Brain microvascular endothelial cell (primary cell): ENCODE measurements at regions not wholly inside any gene's neighbourhood (a gene's known extent, or its start where the extent isn't known, plus 50 kb on each side); places are given as distances from the start of the nearest gene placed in this dataset.

Experiments
- DNase-seq: peaks from one replicate; pipeline ENCODE4 v3.0.0-alpha.2; 2020
- H3K27ac ChIP-seq: fragments of 250-450 bp; sonication (Bioruptor Pico); 2 replicates; pipeline ENCODE4 v1.5.1; 2020; ENCODE audit warnings: mild to moderate bottlenecking, moderate library complexity
- H3K27me3 ChIP-seq: fragments of 250-450 bp; sonication (Bioruptor Pico); replicated peaks from 2 replicates; pipeline ENCODE4 v1.5.1; 2020; ENCODE audit warnings: mild to moderate bottlenecking
- H3K36me3 ChIP-seq: fragments of 250-450 bp; sonication (Bioruptor Pico); replicated peaks from 2 replicates; pipeline ENCODE4 v1.5.1; 2020; ENCODE audit warnings: mild to moderate bottlenecking
- H3K4me3 ChIP-seq: 2 replicates; pipeline ENCODE4 v1.5.1; 2011; ENCODE audit warnings: low read depth, mild to moderate bottlenecking, control low read depth, low read length, moderate library complexity
- CTCF ChIP-seq: IDR thresholded peaks from 2 replicates; pipeline ENCODE4 v1.5.1; 2011; ENCODE audit warnings: low read depth, mild to moderate bottlenecking, moderate library complexity, low read length, control low read depth, inconsistent platforms; ENCODE audit errors: missing control alignments
- in situ Hi-C: cut with HindIII; loops from 2 replicates; pipeline ENCODE4 v1.10.0; 2017; ENCODE audit warnings: low sequenced_read_pairs, low pct_ligation_motif_present

- no peak for DNase-seq
- no peak for TF ChIP-seq CTCF
- H3K36me3 ChIP-seq = no peaks in the 10 kb centered on the region
- no peaks in the 10 kb centered on the region for H3K27me3 ChIP-seq
- in situ Hi-C loops = no loop called here
- H3K4me3 ChIP-seq = no peak overlapping the region
- H3K27ac ChIP-seq = no peak overlapping the region
These were observed 145.0 kb upstream of the GAP43 start for GRCh38 chr3:115478359-115478758.

- no peak for DNase-seq
- H3K27me3 ChIP-seq = no peaks in the 10 kb centered on the region
- TF ChIP-seq CTCF = no peak
- in situ Hi-C loops = no loop called here
- H3K36me3 ChIP-seq = no peaks in the 10 kb centered on the region
- no peak overlapping the region for H3K27ac ChIP-seq
- H3K4me3 ChIP-seq = no peak overlapping the region
These were observed 136.4 kb upstream of the GAP43 start for GRCh38 chr3:115486880-115487279.

GRCh38 chr3:115487968-115488367 is 135.3 kb upstream of the GAP43 start:
- no peak for DNase-seq
- no peak for TF ChIP-seq CTCF
- Histone ChIP-seq H3K27ac (no peak overlapping the region), H3K36me3 (no peaks in the 10 kb centered on the region), H3K4me3 (no peak overlapping the region), H3K27me3 (no peaks in the 10 kb centered on the region)
- in situ Hi-C loops = no loop called here

DNA sequence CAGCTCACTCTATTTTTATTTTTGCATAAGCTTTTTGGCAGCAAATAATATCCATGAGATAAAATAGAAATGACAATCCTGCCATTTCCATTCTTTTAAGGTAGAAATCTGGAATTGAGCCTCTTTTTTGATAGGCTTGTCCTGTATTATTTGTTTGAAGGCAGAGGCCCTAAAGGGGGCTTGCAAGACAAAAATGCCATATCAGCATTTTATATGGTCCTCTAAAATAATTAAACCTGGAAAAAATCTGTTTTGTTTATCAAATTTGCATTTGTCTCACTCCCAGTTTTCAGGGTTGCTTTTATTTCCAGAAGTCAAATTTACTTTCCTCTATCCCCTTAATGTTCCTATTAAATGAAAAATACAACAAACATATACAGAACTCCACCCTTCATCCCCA is 134.9 kb upstream of the GAP43 start:
- in situ Hi-C loops = no loop called here
- Histone ChIP-seq H3K36me3 (no peaks in the 10 kb centered on the region), H3K4me3 (no peak overlapping the region), H3K27me3 (no peaks in the 10 kb centered on the region), H3K27ac (no peak overlapping the region)
- no peak for TF ChIP-seq CTCF
- no peak for DNase-seq

DNA sequence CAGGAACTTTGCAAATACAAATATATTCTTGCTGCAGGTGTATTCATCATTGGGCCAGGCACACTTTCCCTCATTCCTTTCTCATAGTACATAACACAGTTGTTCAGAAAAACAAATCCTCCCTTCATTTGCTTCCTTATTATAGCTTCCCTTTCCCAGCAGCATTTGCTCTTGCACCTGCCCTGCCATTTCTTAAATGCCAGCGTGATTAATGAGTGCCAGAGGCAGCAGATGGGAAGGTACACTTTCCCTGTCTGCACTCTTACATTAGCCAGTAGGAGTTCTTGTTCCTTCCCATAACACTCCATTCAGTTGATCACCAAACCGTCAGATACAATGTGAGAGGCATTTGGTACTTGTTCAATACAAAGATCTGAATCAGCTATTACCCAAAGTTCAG is 128.5 kb upstream of the GAP43 start:
- in situ Hi-C loops = no loop called here
- Histone ChIP-seq H3K4me3 (no peak overlapping the region), H3K36me3 (no peaks in the 10 kb centered on the region), H3K27ac (no peak overlapping the region), H3K27me3 (no peaks in the 10 kb centered on the region)
- no peak for TF ChIP-seq CTCF
- DNase-seq = no peak

- no peak overlapping the region for H3K4me3 ChIP-seq
- H3K27ac ChIP-seq = no peak overlapping the region
- in situ Hi-C loops = no loop called here
- no peak for DNase-seq
- H3K36me3 ChIP-seq = no peaks in the 10 kb centered on the region
- H3K27me3 ChIP-seq = no peaks in the 10 kb centered on the region
- no peak for TF ChIP-seq CTCF
These were observed 124.9 kb upstream of the GAP43 start for GRCh38 chr3:115498421-115498820.
